ENCODE measurements at regions not wholly inside any gene's neighbourhood (a gene's known extent, or its start where the extent isn't known, plus 50 kb on each side); places are given as distances from the start of the nearest gene placed in this dataset.

- no peak for DNase-seq
These were observed 79.9 kb upstream of the ACO1 start for GRCh38 chr9:32304495-32304894.

- no peak for DNase-seq
These were observed 78.4 kb upstream of the ACO1 start for GRCh38 chr9:32306006-32306405.

GRCh38 chr9:32319312-32319929, 65.0 kb upstream of the ACO1 start:
- no peak for DNase-seq

GRCh38 chr9:32322622-32323021, 61.8 kb upstream of the ACO1 start:
- no peak for DNase-seq

- DNase-seq, result no peak
These were observed 58.3 kb upstream of the ACO1 start for GRCh38 chr9:32326146-32326545.

GRCh38 chr9:32331240-32331639, 53.2 kb upstream of the ACO1 start:
- DNase-seq, result no peak

GRCh38 chr9:32334112-32334511, 50.3 kb upstream of the ACO1 start:
- DNase-seq, result no peak
